IMR-90 (cell line): ENCODE measurements at regions not wholly inside any gene's neighbourhood (a gene's known extent, or its start where the extent isn't known, plus 50 kb on each side); places are given as distances from the start of the nearest gene placed in this dataset.

Experiments
- ATAC-seq: fragments of 200-7000 bp; cut with Tn5 transposase; 2 replicates; pipeline ENCODE4 v1.9.1; 2020; ENCODE audit warnings: low read depth, mild to moderate bottlenecking, moderate library complexity
- BruUV-seq: library from RNA; stranded (reverse); fragments of 400-500 nt; replicated peaks from 2 replicates; lab custom pipeline; 2021; lab: Mats Ljungman, UMichigan
- CTCF ChIA-PET: fragments of 300-600 bp; formaldehyde crosslinking; extraction: SDS; loops from one replicate; lab custom pipeline; 2021; ENCODE audit warnings: antibody characterized with exemption; lab: Yijun Ruan, JAX
- POLR2A ChIA-PET: fragments of 300-600 bp; sonication (Branson Sonifier 250); formaldehyde crosslinking; loops from one replicate; lab custom pipeline; 2022; ENCODE audit warnings: antibody characterized with exemption; ENCODE audit not compliant: unreplicated experiment; lab: Charles Lee
- DNase-seq: peaks from one replicate; pipeline ENCODE4 v3.0.0; 2013
- H2AFZ ChIP-seq: replicated peaks from 2 replicates; pipeline ENCODE3; 2013; ENCODE audit warnings: low read length, mild to moderate bottlenecking; ENCODE audit not compliant: poor library complexity
- H2AK5ac ChIP-seq: 2 replicates; pipeline ENCODE4 v1.6.1; 2013; ENCODE audit warnings: low read depth, low read length, inconsistent platforms
- H2AK9ac ChIP-seq: replicated peaks from 2 replicates; pipeline ENCODE3; 2013; ENCODE audit warnings: mild to moderate bottlenecking, low read depth, low read length, moderate library complexity; ENCODE audit not compliant: poor library complexity
- H2BK120ac ChIP-seq: 2 replicates; pipeline ENCODE4 v1.6.1; 2013; ENCODE audit warnings: low read depth, low read length, inconsistent platforms
- H2BK15ac ChIP-seq: 3 replicates; pipeline ENCODE4 v1.6.1; 2013; ENCODE audit warnings: low read depth, low read length, inconsistent platforms
- H2BK20ac ChIP-seq: 2 replicates; pipeline ENCODE4 v1.6.1; 2013; ENCODE audit warnings: low read depth, mild to moderate bottlenecking, inconsistent platforms, low read length, moderate library complexity
- H2BK5ac ChIP-seq: 2 replicates; pipeline ENCODE4 v1.6.1; 2013; ENCODE audit warnings: mild to moderate bottlenecking, low read depth, low read length, inconsistent platforms; ENCODE audit not compliant: poor library complexity, severe bottlenecking
- H3K14ac ChIP-seq: replicated peaks from 2 replicates; pipeline ENCODE4 v1.6.1; 2013; ENCODE audit warnings: low read depth, low read length, inconsistent platforms
- H3K18ac ChIP-seq: 2 replicates; pipeline ENCODE4 v1.6.1; 2013; ENCODE audit warnings: low read depth, low read length, control low read depth
- H3K23ac ChIP-seq: 2 replicates; pipeline ENCODE4 v1.6.1; 2013; ENCODE audit warnings: low read depth, low read length, inconsistent platforms
- H3K27ac ChIP-seq: 2 replicates; pipeline ENCODE4 v1.5.1; 2013; ENCODE audit warnings: mild to moderate bottlenecking, control low read depth, low read length; ENCODE audit not compliant: insufficient read depth
- H3K27me3 ChIP-seq: 2 replicates; pipeline ENCODE4 v1.6.1; 2013; ENCODE audit warnings: low read length; ENCODE audit not compliant: control insufficient read depth, insufficient read depth
- H3K36me3 ChIP-seq: 2 replicates; pipeline ENCODE4 v1.6.1; 2013; ENCODE audit warnings: low read length, mixed read lengths; ENCODE audit not compliant: control insufficient read depth, insufficient read depth
- H3K4ac ChIP-seq: 2 replicates; pipeline ENCODE4 v1.6.1; 2013; ENCODE audit warnings: low read depth, low read length, inconsistent platforms
- H3K4me1 ChIP-seq: 2 replicates; pipeline ENCODE4 v1.6.1; 2013; ENCODE audit warnings: low read length, mixed read lengths; ENCODE audit not compliant: control insufficient read depth, insufficient read depth
- H3K4me2 ChIP-seq: 2 replicates; pipeline ENCODE4 v1.6.1; 2013; ENCODE audit warnings: low read depth, mild to moderate bottlenecking, control low read depth, low read length, moderate library complexity
- H3K4me3 ChIP-seq: 2 replicates; pipeline ENCODE4 v1.5.1; 2013; ENCODE audit warnings: low read depth, mild to moderate bottlenecking, control low read depth, low read length, moderate library complexity; ENCODE audit not compliant: insufficient read depth
- H3K56ac ChIP-seq: 2 replicates; pipeline ENCODE4 v1.6.1; 2013; ENCODE audit warnings: low read length, inconsistent platforms; ENCODE audit not compliant: insufficient read depth; ENCODE audit errors: extremely low read depth
- H3K79me1 ChIP-seq, 2 experiments: 2 replicates each; pipeline ENCODE4 v1.6.1; 2013; ENCODE audit warnings: low read length in 2 of 2, inconsistent platforms in 1 of 2, low read depth in 1 of 2
- H3K9ac ChIP-seq: 2 replicates; pipeline ENCODE4 v1.6.1; 2013; ENCODE audit warnings: low read depth, low read length, control low read depth
- H3K9me1 ChIP-seq: 2 replicates; pipeline ENCODE4 v1.6.1; 2013; ENCODE audit warnings: low read length, inconsistent platforms; ENCODE audit not compliant: insufficient read depth
- H3K9me3 ChIP-seq: 2 replicates; pipeline ENCODE4 v1.6.1; 2013; ENCODE audit warnings: low read length; ENCODE audit not compliant: control insufficient read depth, insufficient read depth
- H4K20me1 ChIP-seq: 2 replicates; pipeline ENCODE4 v1.6.1; 2013; ENCODE audit warnings: low read length, inconsistent platforms; ENCODE audit not compliant: insufficient read depth
- H4K5ac ChIP-seq: 2 replicates; pipeline ENCODE4 v1.6.1; 2013; ENCODE audit warnings: mild to moderate bottlenecking, low read depth, low read length, control low read depth
- H4K8ac ChIP-seq, 2 experiments: 2 replicates each; pipeline ENCODE4 v1.6.1; 2013; ENCODE audit warnings: low read depth in 2 of 2, low read length in 2 of 2, control low read depth in 1 of 2, inconsistent platforms in 1 of 2
- H4K91ac ChIP-seq: 2 replicates; pipeline ENCODE4 v1.6.1; 2013; ENCODE audit warnings: low read depth, low read length, inconsistent platforms; ENCODE audit not compliant: insufficient read depth
- BHLHE40 ChIP-seq: fragments of 150-350 bp; IDR thresholded peaks from 2 replicates; pipeline ENCODE4 v1.6.1; 2016; ENCODE audit warnings: mild to moderate bottlenecking, low read depth, low read length
- POLR2A ChIP-seq: IDR thresholded peaks from 2 replicates; pipeline ENCODE4 v1.6.1; 2012; ENCODE audit warnings: mild to moderate bottlenecking, low read depth, low read length
- WGBS, 2 experiments: methylation state at CpG; one replicate each; pipeline versions ENCODE4 v1.1.5 to v1.1.7; 2013; ENCODE audit warnings: missing lambda C conversion rate in 2 of 2; ENCODE audit not compliant: insufficient read length in 1 of 2; ENCODE audit errors: extremely low coverage in 2 of 2; 5-methylcytosine and 5-hydroxymethylcytosine counted together
- dilution Hi-C: fragments of 300-500 bp; cut with HindIII; formaldehyde crosslinking; loops from one replicate; pipeline ENCODE4 v1.14.3; 2018; ENCODE audit warnings: low sequenced_read_pairs; ENCODE audit not compliant: unreplicated experiment
- in situ Hi-C: fragments of 300-500 bp; cut with MboI; formaldehyde crosslinking; loops from 3 replicates; pipeline ENCODE4 v1.14.3; 2019; ENCODE audit warnings: low sequenced_read_pairs, inconsistent platforms, mixed read lengths
- intact Hi-C: fragments of 100-400 bp; cut with micrococcal nuclease; formaldehyde crosslinking; loops from 2 replicates; pipeline ENCODE4 v1.10.0; 2022

GRCh38 chr17:83151442-83152226, 72.2 kb downstream of the METRNL start:
- Histone ChIP-seq H3K27me3 (peaks cover 8% of the 10 kb centered on the region), H3K4ac (peak overlapping the region; percentile 66), H3K27ac (no peak overlapping the region), H3K4me2 (no peak overlapping the region; the same call in 1 of the 2 replicates), H2AK9ac (no peak overlapping the region), H4K5ac (no peak overlapping the region), H3K36me3 (no peaks in the 10 kb centered on the region), H2BK15ac (no peak overlapping the region), H2BK20ac (peak overlapping the region; percentile 35; the same call in 1 of the 2 replicates), H2BK5ac (no peak overlapping the region), H3K9me3 (no peaks in the 10 kb centered on the region), H4K91ac (peak overlapping the region; percentile 30), H3K14ac (0 out of 2 replicates have a peak overlapping the region, but pooled peaks have one; percentile 27), H4K8ac (peak overlapping the region in 1 of 2 experiments; percentile 17; a peak in 1 of 4 replicates), H2AK5ac (0 out of 2 replicates have a peak overlapping the region, but pooled peaks have one; percentile 20), H2BK120ac (peak overlapping the region; percentile 37), H3K18ac (no peak overlapping the region), H3K23ac (no peak overlapping the region), H2AFZ (peak overlapping the region; percentile 78), H3K4me3 (no peak overlapping the region), H3K9ac (no peak overlapping the region), H3K79me1 (no peaks in the 10 kb centered on the region), H4K20me1 (no peaks in the 10 kb centered on the region), H3K9me1 (0 out of 2 replicates have a peak, but pooled peaks cover 2% of the 10 kb centered on the region), H3K4me1 (peaks cover 10% of the 10 kb centered on the region; the same call in 1 of the 2 replicates), H3K56ac (no peak overlapping the region)
- ChIA-PET CTCF (interaction anchor here (1.2 kb wide), 1 partner anchor 8 kb away, joined by 5 read pairs; no protein-coding TSS in a partner anchor), POLR2A (no interaction called here)
- 45% methylated on average over 11 of the region's 32 CpGs; no CpG with 5 or more reads in 1 of the 2 experiments for WGBS, 2 experiments
- ATAC-seq (peak; percentile 81), DNase-seq (peak; percentile 43)
- intact Hi-C loops = no loop called here
- BruUV-seq = no TSS peak
- TF ChIP-seq POLR2A (no peak), BHLHE40 (0 out of 2 replicates have a peak, but pooled peaks have one; percentile 34)
- in situ Hi-C loops = no loop called here
- dilution Hi-C loops = no loop called here
